GM12801 (cell line): ENCODE measurements at regions not wholly inside any gene's neighbourhood (a gene's known extent, or its start where the extent isn't known, plus 50 kb on each side); places are given as distances from the start of the nearest gene placed in this dataset.

ENCODE experiments used
- CTCF ChIP-seq: IDR thresholded peaks from one replicate; pipeline ENCODE4 v1.5.1; 2011; ENCODE audit warnings: control low read depth; ENCODE audit not compliant: insufficient read length; ENCODE audit errors: extremely low read depth

GRCh38 chr13:107736731-107737130 lies 478.6 kb downstream of the LIG4 start:
- no peak for TF ChIP-seq CTCF

GRCh38 chr13:107736170-107736569 lies 479.2 kb downstream of the LIG4 start:
- no peak for TF ChIP-seq CTCF

GRCh38 chr13:107734891-107735625 lies 480.3 kb downstream of the LIG4 start:
- TF ChIP-seq CTCF, result no peak

- no peak for TF ChIP-seq CTCF
Observed at GRCh38 chr13:107733276-107733675, 482.1 kb downstream of the LIG4 start.

- TF ChIP-seq CTCF, result no peak
Observed at GRCh38 chr13:107730813-107731212, 484.5 kb downstream of the LIG4 start.

- no peak for TF ChIP-seq CTCF
Observed at GRCh38 chr13:107721125-107721869, 494.0 kb downstream of the LIG4 start.

GRCh38 chr13:107716741-107717140 lies 498.6 kb downstream of the LIG4 start:
- no peak for TF ChIP-seq CTCF
